K562 (cell line): ENCODE measurements at regions not wholly inside any gene's neighbourhood (a gene's known extent, or its start where the extent isn't known, plus 50 kb on each side); places are given as distances from the start of the nearest gene placed in this dataset.

Experiments
- ATAC-seq: fragments of 200-7000 bp; cut with Tn5 transposase; 3 replicates; pipeline ENCODE4 v1.9.1; 2020; ENCODE audit warnings: moderate library complexity
- BruUV-seq: library from RNA; stranded (reverse); fragments of 400-500 nt; replicated peaks from 2 replicates; lab custom pipeline; 2021; lab: Mats Ljungman, UMichigan
- CTCF ChIA-PET: fragments of 300-600 bp; formaldehyde crosslinking; extraction: SDS; loops from one replicate; lab custom pipeline; 2021; ENCODE audit warnings: low intra/inter-chr PET ratio; lab: Yijun Ruan, JAX
- POLR2A ChIA-PET: fragments of 300-600, 350-650 bp; sonication (Branson Sonifier 250); formaldehyde crosslinking; extraction: SDS; loops from one replicate; lab custom pipeline; 2021; ENCODE audit warnings: antibody characterized with exemption, inconsistent platforms; lab: Yijun Ruan, JAX
- DNase-seq, 4 experiments: peaks; one replicate each; pipeline versions ENCODE4 v3.0.0 to v3.0.0-alpha.2; 2011 to 2018; ENCODE audit warnings: low spot score in 3 of 4, mixed read lengths in 3 of 4; ENCODE audit errors: extremely low read depth in 1 of 4
- FAIRE-seq: peaks from 2 replicates; lab custom pipeline; 2011; peaks lifted over from hg19 to GRCh38; lab: Jason Lieb, UNC
- H2AFZ ChIP-seq: 2 replicates; pipeline ENCODE4 v1.6.0; 2011; ENCODE audit warnings: low read depth, low read length, control low read depth, inconsistent platforms
- H3K27ac ChIP-seq: fragments of 200-600 bp; 3 replicates; pipeline ENCODE4 v1.8.0; 2011; ENCODE audit warnings: low read depth, mild to moderate bottlenecking, control low read depth, inconsistent platforms, low read length, moderate library complexity, mixed read lengths; ENCODE audit errors: extremely low read depth
- H3K27me3 ChIP-seq, 2 experiments: fragments of 300-600 bp in 1 of 2; 2 replicates in 1 of 2; 3 replicates in 1 of 2; pipeline versions ENCODE4 v1.6.0 to v1.8.0; 2011; ENCODE audit warnings: inconsistent platforms in 2 of 2, low read length in 2 of 2, mild to moderate bottlenecking in 1 of 2, mixed read lengths in 1 of 2, moderate library complexity in 1 of 2; ENCODE audit not compliant: control insufficient read depth in 2 of 2, insufficient read depth in 2 of 2
- H3K36me3 ChIP-seq: fragments of 300-600 bp; 3 replicates; pipeline ENCODE4 v1.8.0; 2011; ENCODE audit warnings: mild to moderate bottlenecking, low read length, inconsistent platforms; ENCODE audit not compliant: control insufficient read depth, insufficient read depth
- H3K4me1 ChIP-seq, 2 experiments: fragments of 200-600 bp in 1 of 2; replicated peaks in 1 of 2; 2 replicates in 1 of 2; 3 replicates in 1 of 2; pipeline versions ENCODE4 v1.5.1 to v1.8.0; 2011; ENCODE audit warnings: inconsistent platforms in 2 of 2, low read length in 2 of 2, mild to moderate bottlenecking in 1 of 2, mixed read lengths in 1 of 2, moderate library complexity in 1 of 2; ENCODE audit not compliant: control insufficient read depth in 2 of 2, insufficient read depth in 2 of 2
- H3K4me2 ChIP-seq: 2 replicates; pipeline ENCODE4 v1.6.1; 2011; ENCODE audit warnings: low read length, control low read depth, inconsistent platforms, mixed read lengths; ENCODE audit not compliant: insufficient read depth
- H3K4me3 ChIP-seq: fragments of 200-600 bp; sonication (generic), shearing (Covaris generic); 2 replicates; pipeline ENCODE4 v1.5.1; 2016; ENCODE audit warnings: control low read depth, inconsistent platforms
- H3K79me2 ChIP-seq: fragments of 200-600 bp; 3 replicates; pipeline ENCODE4 v1.8.0; 2011; ENCODE audit warnings: low read length, inconsistent platforms; ENCODE audit not compliant: control insufficient read depth, insufficient read depth
- H3K9ac ChIP-seq, 2 experiments: 2 replicates each; pipeline versions ENCODE4 v1.6.0 to v1.6.1; 2011; ENCODE audit warnings: low read depth in 2 of 2, low read length in 2 of 2, control low read depth in 1 of 2, inconsistent platforms in 1 of 2, mild to moderate bottlenecking in 1 of 2, mixed read lengths in 1 of 2; ENCODE audit not compliant: insufficient read depth in 1 of 2
- H3K9me1 ChIP-seq: one replicate; pipeline ENCODE4 v1.6.0; 2011; ENCODE audit warnings: inconsistent platforms, mild to moderate bottlenecking, low read length, moderate library complexity; ENCODE audit not compliant: control insufficient read depth, insufficient read depth
- H3K9me3 ChIP-seq: replicated peaks from 2 replicates; pipeline ENCODE4 v1.5.1; 2011; ENCODE audit warnings: low read depth, low read length, inconsistent platforms; ENCODE audit not compliant: control insufficient read depth, insufficient read depth
- H4K20me1 ChIP-seq: replicated peaks from 2 replicates; pipeline ENCODE4 v1.6.1; 2011; ENCODE audit warnings: low read length, inconsistent platforms, mixed read lengths; ENCODE audit not compliant: control insufficient read depth, insufficient read depth
- ATF2 ChIP-seq: sonication (generic); formaldehyde crosslinking; IDR thresholded peaks from 2 replicates; pipeline ENCODE4 v1.8.1; 2022; ENCODE audit warnings: missing genetic modification reagents
- GABPA ChIP-seq: fragments of 200-800 bp; sonication (Bioruptor generic); conservative IDR thresholded peaks from 2 replicates; pipeline ENCODE4 v1.6.1; 2016; ENCODE audit warnings: low read depth, missing genetic modification characterization, missing compliant biosample characterization
- GATA2 ChIP-seq: sonication (generic); formaldehyde crosslinking; IDR thresholded peaks from 2 replicates; pipeline ENCODE4 v1.4.0; 2020; ENCODE audit warnings: mild to moderate bottlenecking, missing genetic modification reagents
- HDGF ChIP-seq: fragments of 450-650 bp; IDR thresholded peaks from 2 replicates; pipeline ENCODE4 v1.6.1; 2016
- KDM4B ChIP-seq, 2 experiments: fragments of 450-650 bp in 1 of 2; sonication (generic) in 1 of 2; IDR thresholded peaks; 2 replicates each; pipeline ENCODE4 v1.6.1; 2016 to 2017; ENCODE audit warnings: borderline replicate concordance in 2 of 2, antibody characterized with exemption in 1 of 2, low read depth in 1 of 2, mild to moderate bottlenecking in 1 of 2
- KLF16 ChIP-seq: IDR thresholded peaks from 2 replicates; pipeline ENCODE4 v1.6.1; 2016; ENCODE audit warnings: antibody characterized with exemption
- MCM7 ChIP-seq, 2 experiments: fragments of 450-650 bp; IDR thresholded peaks; 2 replicates each; pipeline ENCODE4 v1.6.1; 2016 to 2018
- NR2F6 ChIP-seq: fragments of 450-650 bp; formaldehyde crosslinking; IDR thresholded peaks from 2 replicates; pipeline ENCODE4 v1.4.0; 2020; ENCODE audit warnings: mild to moderate bottlenecking
- POU5F1 ChIP-seq: fragments of 150-350 bp; IDR thresholded peaks from 2 replicates; pipeline ENCODE4 v1.6.1; 2014; ENCODE audit warnings: borderline replicate concordance, low read length, low read depth, mild to moderate bottlenecking; ENCODE audit not compliant: partially characterized antibody
- RBM39 ChIP-seq: fragments of 200-400 bp; formaldehyde crosslinking; optimal IDR thresholded peaks from 2 replicates; pipeline ENCODE3; 2018; ENCODE audit warnings: low read depth, low read length
- SMARCA5 ChIP-seq: fragments of 450-650 bp; IDR thresholded peaks from 2 replicates; pipeline ENCODE4 v1.6.1; 2016
- SMARCE1 ChIP-seq: fragments of 450-650 bp; IDR thresholded peaks from 2 replicates; pipeline ENCODE4 v1.7.1; 2016; ENCODE audit warnings: mild to moderate bottlenecking
- STAT5A ChIP-seq: IDR thresholded peaks from 2 replicates; pipeline ENCODE4 v1.6.1; 2012; ENCODE audit warnings: low read length, inconsistent platforms, borderline replicate concordance
- ZKSCAN3 ChIP-seq: fragments of 250-450 bp; sonication (Bioruptor Pico); IDR thresholded peaks from 2 replicates; pipeline ENCODE4 v1.4.0; 2020
- WGBS: fragments of 100-300 bp; shearing (Covaris generic); methylation state at CpG from one replicate; pipeline ENCODE4 v1.1.6; 2016; ENCODE audit warnings: low coverage, mixed read lengths; ENCODE audit not compliant: insufficient coverage; ENCODE audit errors: missing lambda C conversion rate; 5-methylcytosine and 5-hydroxymethylcytosine counted together
- in situ Hi-C: fragments of 300-500 bp; cut with MboI; formaldehyde crosslinking; loops from 4 replicates; pipeline ENCODE4 v1.15.0; 2018; ENCODE audit warnings: inconsistent platforms, mixed read lengths
- intact Hi-C: fragments of 100-400 bp; cut with micrococcal nuclease; formaldehyde crosslinking; loops from 2 replicates; pipeline ENCODE4 v1.14.2; 2022
- TF ChIP-seq, protein P1 (sequence below): fragments of 450-650 bp; IDR thresholded peaks from 2 replicates; pipeline ENCODE4 v1.6.1; 2016
- TF ChIP-seq, protein P2 (sequence below): fragments of 200-800 bp; sonication (Bioruptor generic); IDR thresholded peaks from 2 replicates; pipeline ENCODE4 v1.6.1; 2017; ENCODE audit warnings: missing genetic modification characterization, missing compliant biosample characterization
- TF ChIP-seq, protein P3 (sequence below): fragments of 200-400 bp; formaldehyde crosslinking; IDR thresholded peaks from 2 replicates; pipeline ENCODE4 v1.6.1; 2017; ENCODE audit warnings: mild to moderate bottlenecking, low read depth, low read length, moderate library complexity
- TF ChIP-seq, protein P4 (sequence below), 2 experiments: fragments of 450-650 bp; conservative IDR thresholded peaks; 2 replicates each; pipeline ENCODE4 v1.6.1; 2017; ENCODE audit warnings: mild to moderate bottlenecking in 2 of 2, moderate library complexity in 2 of 2

DNA sequence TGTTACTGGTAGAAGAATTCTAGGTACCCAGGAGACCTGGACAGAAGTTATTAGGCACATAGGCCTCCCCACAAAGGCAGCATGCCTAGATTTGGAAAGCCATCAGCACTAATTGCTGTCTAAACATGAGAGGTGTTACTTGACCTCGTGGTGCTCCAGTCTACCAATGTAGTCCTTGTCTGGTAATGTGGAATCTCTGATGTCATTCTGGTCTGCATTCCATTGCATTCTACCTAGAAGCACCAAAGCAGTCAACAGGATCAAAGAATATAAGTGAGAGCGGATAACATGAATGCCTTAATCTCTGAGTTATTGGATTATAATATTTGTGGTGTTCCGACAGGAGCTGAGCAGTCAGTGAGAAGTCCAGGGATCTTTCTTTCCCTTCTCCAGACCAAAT is 175.2 kb downstream of the PSAT1 start:
- Histone ChIP-seq H3K4me1 (no peaks in the 10 kb centered on the region), H3K9me3 (no peaks in the 10 kb centered on the region), H2AFZ (no peak overlapping the region), H3K9ac (no peak overlapping the region), H3K4me3 (no peak overlapping the region), H3K27ac (no peak overlapping the region), H4K20me1 (no peaks in the 10 kb centered on the region), H3K9me1 (no peaks in the 10 kb centered on the region), H3K27me3 (no peaks in the 10 kb centered on the region), H3K4me2 (no peak overlapping the region), H3K79me2 (no peaks in the 10 kb centered on the region), H3K36me3 (no peaks in the 10 kb centered on the region)
- in situ Hi-C loops (no loop called here), intact Hi-C loops (no loop called here)
- FAIRE-seq: no peak
- ChIA-PET POLR2A (interaction anchor here (1.3 kb wide), 1 partner anchor 9 kb away, joined by 3 read pairs; no protein-coding TSS in a partner anchor), CTCF (no interaction called here)
- no peak for ATAC-seq
- 0% methylated on average over 3 of the region's 3 CpGs for WGBS
- BruUV-seq: no TSS peak
- no peak for DNase-seq
- TF ChIP-seq, protein P1, sequence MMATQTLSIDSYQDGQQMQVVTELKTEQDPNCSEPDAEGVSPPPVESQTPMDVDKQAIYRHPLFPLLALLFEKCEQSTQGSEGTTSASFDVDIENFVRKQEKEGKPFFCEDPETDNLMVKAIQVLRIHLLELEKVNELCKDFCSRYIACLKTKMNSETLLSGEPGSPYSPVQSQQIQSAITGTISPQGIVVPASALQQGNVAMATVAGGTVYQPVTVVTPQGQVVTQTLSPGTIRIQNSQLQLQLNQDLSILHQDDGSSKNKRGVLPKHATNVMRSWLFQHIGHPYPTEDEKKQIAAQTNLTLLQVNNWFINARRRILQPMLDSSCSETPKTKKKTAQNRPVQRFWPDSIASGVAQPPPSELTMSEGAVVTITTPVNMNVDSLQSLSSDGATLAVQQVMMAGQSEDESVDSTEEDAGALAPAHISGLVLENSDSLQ: no peak
- TF ChIP-seq POU5F1: no peak
- TF ChIP-seq ATF2 (CRISPR knock-in tag): no peak
- no peak for TF ChIP-seq KLF16
- TF ChIP-seq SMARCE1: no peak
- TF ChIP-seq, protein P2, sequence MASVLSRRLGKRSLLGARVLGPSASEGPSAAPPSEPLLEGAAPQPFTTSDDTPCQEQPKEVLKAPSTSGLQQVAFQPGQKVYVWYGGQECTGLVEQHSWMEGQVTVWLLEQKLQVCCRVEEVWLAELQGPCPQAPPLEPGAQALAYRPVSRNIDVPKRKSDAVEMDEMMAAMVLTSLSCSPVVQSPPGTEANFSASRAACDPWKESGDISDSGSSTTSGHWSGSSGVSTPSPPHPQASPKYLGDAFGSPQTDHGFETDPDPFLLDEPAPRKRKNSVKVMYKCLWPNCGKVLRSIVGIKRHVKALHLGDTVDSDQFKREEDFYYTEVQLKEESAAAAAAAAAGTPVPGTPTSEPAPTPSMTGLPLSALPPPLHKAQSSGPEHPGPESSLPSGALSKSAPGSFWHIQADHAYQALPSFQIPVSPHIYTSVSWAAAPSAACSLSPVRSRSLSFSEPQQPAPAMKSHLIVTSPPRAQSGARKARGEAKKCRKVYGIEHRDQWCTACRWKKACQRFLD: no peak
- TF ChIP-seq NR2F6 (CRISPR knock-in tag): no peak
- no peak for TF ChIP-seq STAT5A
- no peak for TF ChIP-seq HDGF
- TF ChIP-seq, protein P3, sequence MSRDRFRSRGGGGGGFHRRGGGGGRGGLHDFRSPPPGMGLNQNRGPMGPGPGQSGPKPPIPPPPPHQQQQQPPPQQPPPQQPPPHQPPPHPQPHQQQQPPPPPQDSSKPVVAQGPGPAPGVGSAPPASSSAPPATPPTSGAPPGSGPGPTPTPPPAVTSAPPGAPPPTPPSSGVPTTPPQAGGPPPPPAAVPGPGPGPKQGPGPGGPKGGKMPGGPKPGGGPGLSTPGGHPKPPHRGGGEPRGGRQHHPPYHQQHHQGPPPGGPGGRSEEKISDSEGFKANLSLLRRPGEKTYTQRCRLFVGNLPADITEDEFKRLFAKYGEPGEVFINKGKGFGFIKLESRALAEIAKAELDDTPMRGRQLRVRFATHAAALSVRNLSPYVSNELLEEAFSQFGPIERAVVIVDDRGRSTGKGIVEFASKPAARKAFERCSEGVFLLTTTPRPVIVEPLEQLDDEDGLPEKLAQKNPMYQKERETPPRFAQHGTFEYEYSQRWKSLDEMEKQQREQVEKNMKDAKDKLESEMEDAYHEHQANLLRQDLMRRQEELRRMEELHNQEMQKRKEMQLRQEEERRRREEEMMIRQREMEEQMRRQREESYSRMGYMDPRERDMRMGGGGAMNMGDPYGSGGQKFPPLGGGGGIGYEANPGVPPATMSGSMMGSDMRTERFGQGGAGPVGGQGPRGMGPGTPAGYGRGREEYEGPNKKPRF: no peak
- TF ChIP-seq KDM4B (IDR thresholded peaks at IDR 0.05; ENCODE audit: borderline replicate concordance in 2 of 2, low read depth in 1 of 2): no peak
- no peak for TF ChIP-seq SMARCA5
- TF ChIP-seq MCM7 (IDR thresholded peaks at IDR 0.05): no peak
- TF ChIP-seq, protein P4, sequence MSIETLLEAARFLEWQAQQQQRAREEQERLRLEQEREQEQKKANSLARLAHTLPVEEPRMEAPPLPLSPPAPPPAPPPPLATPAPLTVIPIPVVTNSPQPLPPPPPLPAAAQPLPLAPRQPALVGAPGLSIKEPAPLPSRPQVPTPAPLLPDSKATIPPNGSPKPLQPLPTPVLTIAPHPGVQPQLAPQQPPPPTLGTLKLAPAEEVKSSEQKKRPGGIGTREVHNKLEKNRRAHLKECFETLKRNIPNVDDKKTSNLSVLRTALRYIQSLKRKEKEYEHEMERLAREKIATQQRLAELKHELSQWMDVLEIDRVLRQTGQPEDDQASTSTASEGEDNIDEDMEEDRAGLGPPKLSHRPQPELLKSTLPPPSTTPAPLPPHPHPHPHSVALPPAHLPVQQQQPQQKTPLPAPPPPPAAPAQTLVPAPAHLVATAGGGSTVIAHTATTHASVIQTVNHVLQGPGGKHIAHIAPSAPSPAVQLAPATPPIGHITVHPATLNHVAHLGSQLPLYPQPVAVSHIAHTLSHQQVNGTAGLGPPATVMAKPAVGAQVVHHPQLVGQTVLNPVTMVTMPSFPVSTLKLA (conservative IDR thresholded peaks at IDR 0.05): no peak
- no peak for TF ChIP-seq ZKSCAN3
- TF ChIP-seq RBM39: no peak
- no peak for TF ChIP-seq GABPA (tag)
- no peak for TF ChIP-seq GATA2 (CRISPR knock-in tag)
